HG02981 (cell line): ENCODE measurements at regions not wholly inside any gene's neighbourhood (a gene's known extent, or its start where the extent isn't known, plus 50 kb on each side); places are given as distances from the start of the nearest gene placed in this dataset.

Source experiments
- ATAC-seq: cut with Tn5 transposase; IDR thresholded peaks from one replicate; pipeline ENCODE4 v1.9.1; 2021; ENCODE audit warnings: mild to moderate bottlenecking, moderate library complexity; ENCODE audit not compliant: unreplicated experiment

GRCh38 chr10:78785066-78785465 is 283.7 kb upstream of the ZMIZ1 start:
- ATAC-seq, result no peak

GRCh38 chr10:78785991-78786390 is 282.8 kb upstream of the ZMIZ1 start:
- no peak for ATAC-seq

- ATAC-seq, result no peak
These were observed 281.6 kb upstream of the ZMIZ1 start for GRCh38 chr10:78787125-78787524.

- ATAC-seq, result no peak
These were observed 273.9 kb upstream of the ZMIZ1 start for GRCh38 chr10:78794736-78795455.

GRCh38 chr10:78798976-78799730 is 269.6 kb upstream of the ZMIZ1 start:
- ATAC-seq, result no peak

- ATAC-seq, result no peak
These were observed 268.8 kb upstream of the ZMIZ1 start for GRCh38 chr10:78800006-78800405.

GRCh38 chr10:78800535-78801320 is 268.0 kb upstream of the ZMIZ1 start:
- ATAC-seq, result no peak

GRCh38 chr10:78802431-78802830 is 266.3 kb upstream of the ZMIZ1 start:
- ATAC-seq, result no peak

- ATAC-seq, result no peak
These were observed 265.9 kb upstream of the ZMIZ1 start for GRCh38 chr10:78802866-78803265.

GRCh38 chr10:78803710-78804109 is 265.1 kb upstream of the ZMIZ1 start:
- ATAC-seq, result no peak

- no peak for ATAC-seq
These were observed 264.2 kb upstream of the ZMIZ1 start for GRCh38 chr10:78804411-78805032.

GRCh38 chr10:78805176-78805575 is 263.6 kb upstream of the ZMIZ1 start:
- no peak for ATAC-seq

GRCh38 chr10:78806681-78807221 is 262.0 kb upstream of the ZMIZ1 start:
- ATAC-seq, result no peak

- no peak for ATAC-seq
These were observed 261.1 kb upstream of the ZMIZ1 start for GRCh38 chr10:78807504-78808203.

- ATAC-seq, result no peak
These were observed 260.5 kb upstream of the ZMIZ1 start for GRCh38 chr10:78808286-78808685.

GRCh38 chr10:78808736-78809367 is 259.9 kb upstream of the ZMIZ1 start:
- no peak for ATAC-seq

- no peak for ATAC-seq
These were observed 257.6 kb upstream of the ZMIZ1 start for GRCh38 chr10:78811174-78811573.

GRCh38 chr10:78812571-78813318 is 256.0 kb upstream of the ZMIZ1 start:
- ATAC-seq, result no peak

GRCh38 chr10:78813526-78813925 is 255.2 kb upstream of the ZMIZ1 start:
- no peak for ATAC-seq
